DMS153 treated with DMSO at 0.1 percent for 48 hours (cell line): ENCODE measurements at regions not wholly inside any gene's neighbourhood (a gene's known extent, or its start where the extent isn't known, plus 50 kb on each side); places are given as distances from the start of the nearest gene placed in this dataset.
"Not testable (repeated sequence)": the region's sequence is repeated elsewhere in the genome, so short reads cannot be mapped to it uniquely, and the experiment has no call there.

Experiments used
- DNase-seq: peaks from one replicate; lab custom pipeline; 2025; ENCODE audit not compliant: unreplicated experiment; lab: John Stamatoyannopoulos, UW

GRCh38 chr7:114364151-114364550, 50.5 kb upstream of the FOXP2 start:
- DNase-seq = no peak

DNA sequence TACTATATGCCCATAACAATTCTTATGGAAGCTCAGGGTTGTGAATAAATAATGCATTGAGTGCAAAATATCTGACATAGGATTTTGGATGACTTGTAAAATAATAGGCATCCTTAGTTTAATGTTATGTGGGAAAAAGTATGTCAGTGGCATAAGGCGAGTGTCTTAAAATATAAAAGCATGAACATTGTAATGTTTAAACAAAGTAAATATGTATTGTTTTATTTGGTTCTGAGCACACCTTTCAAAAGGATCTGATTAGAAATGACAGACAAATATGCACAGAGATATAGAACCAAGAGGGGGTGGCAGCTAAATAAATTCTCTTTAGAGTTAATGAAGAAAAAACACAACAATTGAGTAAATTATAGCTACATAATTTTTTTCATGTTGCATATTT, 51.3 kb upstream of the FOXP2 start:
- no peak for DNase-seq

DNA sequence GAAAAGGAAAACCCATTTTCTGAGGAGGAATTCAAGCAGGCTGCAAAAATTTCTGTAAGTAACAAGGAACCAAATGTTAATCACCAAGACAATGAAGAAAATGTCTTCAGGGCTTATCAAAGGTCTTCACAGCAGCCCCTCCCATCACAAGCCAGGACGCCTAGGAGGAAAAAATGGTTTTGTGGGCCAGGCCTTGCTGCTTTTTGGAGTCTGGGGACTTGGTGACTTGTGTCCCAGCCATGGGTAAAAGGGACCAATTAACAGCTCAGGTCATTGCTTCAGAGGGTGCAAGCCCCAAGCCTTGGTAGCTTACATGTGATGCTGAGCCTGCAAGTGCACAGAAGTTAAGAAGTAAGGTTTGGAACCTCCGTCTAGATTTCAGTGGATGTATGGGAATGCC, 55.7 kb upstream of the FOXP2 start:
- no peak for DNase-seq

- DNase-seq = no peak
Observed at GRCh38 chr7:114356133-114356532, 58.5 kb upstream of the FOXP2 start.

DNA sequence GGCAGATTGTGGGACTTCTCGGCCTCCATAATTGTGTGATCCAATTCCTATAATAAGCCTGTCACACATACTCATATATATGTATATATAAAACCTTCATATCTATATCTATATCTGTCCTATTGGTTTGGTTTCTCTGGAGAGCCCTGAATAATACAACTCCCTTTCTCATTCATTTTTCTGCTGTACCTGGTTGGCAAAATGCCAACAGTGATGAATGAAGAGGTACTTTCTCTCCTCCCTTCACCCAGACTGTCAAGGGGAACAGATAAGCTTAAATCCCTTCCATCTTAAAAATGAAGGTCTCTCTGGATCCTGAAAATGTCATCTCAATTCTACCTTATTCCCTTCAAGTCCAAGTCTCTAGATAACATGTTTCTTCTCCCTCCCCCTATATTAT, 60.3 kb upstream of the FOXP2 start:
- DNase-seq = no peak

GRCh38 chr7:114345494-114345893, 69.1 kb upstream of the FOXP2 start:
- no peak for DNase-seq

DNA sequence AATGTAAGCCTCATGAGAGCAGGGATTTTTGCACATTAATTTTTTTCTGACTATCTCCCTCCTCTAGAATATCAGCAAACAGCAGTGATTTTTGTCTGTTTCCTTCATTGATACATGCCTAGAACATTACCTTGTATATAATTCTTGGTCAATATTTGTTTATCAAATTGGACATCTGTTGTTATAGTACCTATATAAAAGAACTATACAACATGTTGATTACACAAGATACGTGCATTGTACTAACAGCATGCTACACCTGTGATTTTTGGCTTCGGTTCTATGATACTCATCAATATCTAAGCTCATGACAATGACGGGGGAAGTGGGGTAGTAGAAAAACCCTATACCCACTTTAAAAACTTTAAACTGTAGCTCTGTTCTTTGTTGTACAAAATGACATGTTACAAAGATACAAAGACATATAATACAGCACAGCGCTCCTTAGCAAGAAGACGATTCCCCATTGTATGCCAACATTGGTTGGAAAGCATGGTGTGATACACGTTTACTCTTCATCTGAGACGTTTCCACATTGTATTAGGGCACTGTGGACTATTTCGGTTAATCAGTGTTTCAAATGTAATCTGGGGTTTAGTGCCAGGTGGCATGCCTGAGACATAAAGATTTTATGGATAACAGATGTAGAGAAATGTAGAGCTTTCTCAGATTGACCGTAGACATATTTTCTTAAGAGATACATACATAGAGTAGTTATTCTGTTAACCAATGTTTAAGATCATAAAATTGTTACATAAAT, 70.5 kb upstream of the FOXP2 start:
- DNase-seq = no peak

GRCh38 chr7:114342431-114343179, 72.0 kb upstream of the FOXP2 start:
- no peak for DNase-seq

- no peak for DNase-seq
Observed at GRCh38 chr7:114341648-114342047, 73.0 kb upstream of the FOXP2 start.

- DNase-seq = peak; percentile 2
Observed at GRCh38 chr7:114334989-114335388, 79.6 kb upstream of the FOXP2 start.

DNA sequence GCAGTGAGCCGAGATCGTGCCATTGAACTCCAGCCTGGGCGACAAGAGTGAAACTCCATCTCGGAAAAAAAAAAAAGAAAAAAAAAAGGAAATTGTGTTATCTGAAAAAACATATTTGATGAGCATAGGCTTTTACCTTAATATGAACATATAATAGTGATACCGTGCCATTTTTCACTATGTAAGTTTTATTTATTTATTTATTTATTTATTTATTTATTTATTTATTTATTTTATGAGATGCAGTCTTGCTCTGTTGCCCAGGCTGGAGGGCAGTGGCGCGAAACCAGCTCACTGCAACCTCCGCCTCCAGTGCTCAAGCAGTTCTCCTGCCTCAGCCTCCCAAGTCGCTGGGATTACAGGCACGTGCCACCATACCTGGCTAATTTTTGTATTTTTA, 85.2 kb upstream of the FOXP2 start:
- DNase-seq = not testable (repeated sequence)

- DNase-seq = no peak
Observed at GRCh38 chr7:114317450-114318098, 97.0 kb upstream of the FOXP2 start.

- no peak for DNase-seq
Observed at GRCh38 chr7:114312649-114313048, 102.0 kb upstream of the FOXP2 start.

GRCh38 chr7:114310345-114311110, 104.1 kb upstream of the FOXP2 start:
- peak; percentile 1 for DNase-seq

GRCh38 chr7:114309729-114310128, 104.9 kb upstream of the FOXP2 start:
- no peak for DNase-seq

DNA sequence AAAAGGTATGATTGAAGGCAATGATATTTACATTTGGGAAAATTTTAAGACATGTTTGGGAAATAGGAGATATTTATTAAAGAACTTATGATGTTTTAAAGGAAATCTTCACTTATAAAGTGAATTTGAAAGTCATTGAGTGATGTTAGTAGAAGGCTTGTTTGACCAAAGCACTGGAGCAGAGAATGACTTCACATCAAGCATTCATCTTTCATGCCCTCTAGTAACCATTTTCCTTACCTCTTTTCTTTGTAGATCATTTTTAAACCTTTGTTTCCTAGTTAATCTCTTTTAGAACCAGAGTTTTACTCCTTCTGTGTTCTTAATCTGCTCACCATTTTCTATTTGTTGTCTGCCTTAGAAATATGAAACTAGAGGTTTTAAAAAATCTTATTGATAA, 111.3 kb upstream of the FOXP2 start:
- DNase-seq = no peak

DNA sequence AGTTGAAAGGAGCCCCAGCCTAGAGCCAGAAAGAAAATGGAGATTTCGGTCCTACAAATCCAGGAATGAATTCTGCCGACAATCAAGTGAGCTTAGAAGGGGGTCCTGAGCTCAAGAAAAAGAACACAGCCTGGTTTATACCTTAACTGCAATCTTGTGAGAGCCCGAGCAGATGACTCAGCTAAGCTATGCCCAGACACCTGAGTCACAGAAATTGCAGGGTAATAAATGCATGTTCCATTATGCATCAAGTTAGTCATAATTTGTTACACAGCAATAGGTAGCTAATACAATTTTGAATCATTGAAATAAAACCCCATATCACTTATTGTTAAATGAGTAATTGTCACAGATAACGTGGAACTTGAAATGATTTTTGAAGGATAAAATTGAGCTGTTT, 111.8 kb upstream of the FOXP2 start:
- DNase-seq = no peak

GRCh38 chr7:114298011-114298410, 116.6 kb upstream of the FOXP2 start:
- no peak for DNase-seq

GRCh38 chr7:114297121-114297520, 117.5 kb upstream of the FOXP2 start:
- no peak for DNase-seq

GRCh38 chr7:114295522-114295921, 119.1 kb upstream of the FOXP2 start:
- no peak for DNase-seq

- DNase-seq = no peak
Observed at GRCh38 chr7:114294036-114294435, 120.6 kb upstream of the FOXP2 start.
